Cardiac muscle cell (in vitro differentiated cells and primary cell): ENCODE measurements at regions not wholly inside any gene's neighbourhood (a gene's known extent, or its start where the extent isn't known, plus 50 kb on each side); places are given as distances from the start of the nearest gene placed in this dataset.
"Not testable (repeated sequence)": the region's sequence is repeated elsewhere in the genome, so short reads cannot be mapped to it uniquely, and the experiment has no call there.

Source experiments
- DNase-seq, 2 donors: peaks; one replicate each; pipeline versions ENCODE4 v3.0.0 to v3.0.0-alpha.2; 2010 to 2017; ENCODE audit warnings: low read depth in 1 of 2, low spot score in 1 of 2
- H3K27ac ChIP-seq: fragments of 200-600 bp; sonication (generic); 2 replicates; pipeline ENCODE4 v1.5.1; 2016
- H3K27me3 ChIP-seq: fragments of 200-600 bp; sonication (generic); 2 replicates; pipeline ENCODE4 v1.6.0; 2016; ENCODE audit warnings: control low read depth
- H3K36me3 ChIP-seq: fragments of 200-600 bp; sonication (generic); 2 replicates; pipeline ENCODE4 v1.5.1; 2016; ENCODE audit warnings: control low read depth
- H3K4me1 ChIP-seq: fragments of 200-600 bp; sonication (generic); 2 replicates; pipeline ENCODE4 v1.8.1; 2017; ENCODE audit warnings: low read depth, mild to moderate bottlenecking, mixed run types
- H3K4me3 ChIP-seq: fragments of 200-600 bp; sonication (generic); 2 replicates; pipeline ENCODE4 v1.5.1; 2016; ENCODE audit warnings: mild to moderate bottlenecking
- H3K9me3 ChIP-seq: fragments of 200-600 bp; sonication (generic); 2 replicates; pipeline ENCODE4 v1.5.1; 2017; ENCODE audit warnings: low read depth, mild to moderate bottlenecking, control low read depth
- TF ChIP-seq, protein P1 (sequence below): IDR thresholded peaks from 2 replicates; pipeline ENCODE4 v1.5.1; 2012; ENCODE audit warnings: low read depth, mild to moderate bottlenecking, low read length

- no peaks in the 10 kb centered on the region for H3K36me3 ChIP-seq
- H3K27ac ChIP-seq: no peak overlapping the region
- H3K9me3 ChIP-seq: no peaks in the 10 kb centered on the region
- TF ChIP-seq, protein P1, sequence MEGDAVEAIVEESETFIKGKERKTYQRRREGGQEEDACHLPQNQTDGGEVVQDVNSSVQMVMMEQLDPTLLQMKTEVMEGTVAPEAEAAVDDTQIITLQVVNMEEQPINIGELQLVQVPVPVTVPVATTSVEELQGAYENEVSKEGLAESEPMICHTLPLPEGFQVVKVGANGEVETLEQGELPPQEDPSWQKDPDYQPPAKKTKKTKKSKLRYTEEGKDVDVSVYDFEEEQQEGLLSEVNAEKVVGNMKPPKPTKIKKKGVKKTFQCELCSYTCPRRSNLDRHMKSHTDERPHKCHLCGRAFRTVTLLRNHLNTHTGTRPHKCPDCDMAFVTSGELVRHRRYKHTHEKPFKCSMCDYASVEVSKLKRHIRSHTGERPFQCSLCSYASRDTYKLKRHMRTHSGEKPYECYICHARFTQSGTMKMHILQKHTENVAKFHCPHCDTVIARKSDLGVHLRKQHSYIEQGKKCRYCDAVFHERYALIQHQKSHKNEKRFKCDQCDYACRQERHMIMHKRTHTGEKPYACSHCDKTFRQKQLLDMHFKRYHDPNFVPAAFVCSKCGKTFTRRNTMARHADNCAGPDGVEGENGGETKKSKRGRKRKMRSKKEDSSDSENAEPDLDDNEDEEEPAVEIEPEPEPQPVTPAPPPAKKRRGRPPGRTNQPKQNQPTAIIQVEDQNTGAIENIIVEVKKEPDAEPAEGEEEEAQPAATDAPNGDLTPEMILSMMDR: no peak
- no peak overlapping the region for H3K4me3 ChIP-seq
- DNase-seq: no peak
- H3K4me1 ChIP-seq: no peaks in the 10 kb centered on the region
- peaks cover 2% of the 10 kb centered on the region for H3K27me3 ChIP-seq
Observed at GRCh38 chr1:208349694-208350330, 105.6 kb upstream of the PLXNA2 start.

DNA sequence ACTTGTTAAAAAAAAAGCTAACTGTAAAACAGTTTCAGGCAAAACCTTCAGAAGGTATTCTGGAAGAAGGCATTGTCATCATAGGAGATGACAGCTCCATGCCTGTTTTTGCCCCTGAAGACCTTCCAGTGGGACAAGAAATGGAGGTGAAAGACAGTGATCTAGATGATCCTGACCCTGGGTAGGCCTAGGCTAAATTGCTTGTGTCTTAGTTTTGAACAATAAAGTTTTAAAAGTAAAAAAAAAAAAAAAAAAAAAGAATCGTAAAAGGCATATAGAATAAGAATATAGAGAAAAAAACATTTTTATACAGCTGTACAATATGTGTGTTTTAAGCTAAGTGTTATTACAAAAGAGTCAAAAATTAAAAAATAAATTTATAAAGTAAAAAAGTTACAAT is 106.6 kb upstream of the PLXNA2 start:
- no peak for DNase-seq
- no peaks in the 10 kb centered on the region for H3K36me3 ChIP-seq
- peaks cover 2% of the 10 kb centered on the region for H3K27me3 ChIP-seq
- TF ChIP-seq, protein P1: no peak
- H3K27ac ChIP-seq: no peak overlapping the region
- H3K4me3 ChIP-seq: no peak overlapping the region
- H3K4me1 ChIP-seq: no peaks in the 10 kb centered on the region
- H3K9me3 ChIP-seq: no peaks in the 10 kb centered on the region

DNA sequence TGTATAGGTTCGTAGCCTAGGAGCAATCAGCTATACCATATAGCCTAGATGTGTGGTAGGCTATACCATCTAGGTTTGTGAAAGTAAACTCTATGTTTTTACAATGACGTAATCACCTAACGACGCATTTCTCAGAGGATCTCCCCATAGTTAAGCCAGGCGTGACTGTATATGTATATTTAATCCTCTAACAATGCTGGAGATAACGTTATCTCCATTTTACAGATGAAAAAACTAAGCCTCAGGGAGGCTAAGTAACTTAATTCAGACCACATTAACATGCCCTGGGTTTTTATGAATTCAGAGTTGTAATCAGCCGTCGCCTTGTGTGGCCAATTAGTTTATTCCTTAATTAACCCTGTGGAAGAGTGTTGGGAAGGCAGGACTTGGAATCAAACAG is 107.7 kb upstream of the PLXNA2 start:
- Histone ChIP-seq H3K4me3 (no peak overlapping the region), H3K9me3 (no peaks in the 10 kb centered on the region), H3K27me3 (no peaks in the 10 kb centered on the region), H3K27ac (no peak overlapping the region), H3K4me1 (no peaks in the 10 kb centered on the region), H3K36me3 (no peaks in the 10 kb centered on the region)
- DNase-seq: no peak
- TF ChIP-seq, protein P1: no peak

DNA sequence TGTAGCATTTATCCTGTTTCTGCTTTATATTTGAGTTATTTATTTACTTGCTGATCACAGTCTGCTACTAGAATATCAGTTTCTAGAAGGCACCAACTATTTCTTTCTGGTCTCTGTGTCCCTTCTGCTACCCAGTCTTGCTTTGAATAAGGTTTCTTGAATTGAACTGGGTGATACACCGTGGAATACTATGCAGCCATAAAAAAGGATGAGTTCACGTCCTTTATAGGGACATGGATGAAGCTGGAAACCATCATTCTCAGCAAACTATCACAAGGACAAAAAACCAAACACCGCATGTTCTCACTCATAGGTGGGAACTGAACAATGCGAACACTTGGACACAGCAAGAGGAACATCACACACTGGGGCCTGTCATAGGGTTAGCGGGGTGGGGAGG is 109.6 kb upstream of the PLXNA2 start:
- not testable (repeated sequence) for H3K36me3 ChIP-seq, H3K27me3 ChIP-seq, H3K9me3 ChIP-seq, DNase-seq, H3K4me1 ChIP-seq, H3K4me3 ChIP-seq, H3K27ac ChIP-seq

GRCh38 chr1:208357644-208358507 is 113.7 kb upstream of the PLXNA2 start:
- DNase-seq: no peak
- TF ChIP-seq, protein P1: no peak
- H3K9me3 ChIP-seq: no peaks in the 10 kb centered on the region
- H3K4me3 ChIP-seq: no peak overlapping the region
- no peaks in the 10 kb centered on the region for H3K36me3 ChIP-seq
- H3K27me3 ChIP-seq: no peaks in the 10 kb centered on the region
- H3K27ac ChIP-seq: no peak overlapping the region
- peaks cover 5% of the 10 kb centered on the region for H3K4me1 ChIP-seq

DNA sequence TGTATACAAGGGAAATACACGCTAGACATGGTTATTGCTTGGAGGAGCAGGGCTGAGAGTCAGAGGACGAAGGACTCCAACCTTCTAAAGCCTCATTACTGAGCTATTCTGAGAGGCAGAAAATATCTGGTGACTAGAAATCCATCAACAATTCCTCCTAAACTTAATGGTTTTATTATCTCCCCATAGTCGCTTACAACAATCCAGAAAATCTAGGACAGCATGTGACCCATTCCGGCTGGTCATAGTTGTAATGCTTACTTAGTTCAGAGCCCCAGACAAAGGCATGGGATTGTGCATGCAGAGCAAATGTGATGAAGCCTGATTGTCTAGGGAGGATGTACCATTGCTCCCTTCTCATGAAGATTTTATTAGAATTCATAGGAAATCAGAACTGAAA is 114.5 kb upstream of the PLXNA2 start:
- no peak overlapping the region for H3K4me3 ChIP-seq
- H3K4me1 ChIP-seq: peaks cover 5% of the 10 kb centered on the region
- H3K27me3 ChIP-seq: no peaks in the 10 kb centered on the region
- DNase-seq: no peak
- no peak overlapping the region for H3K27ac ChIP-seq
- TF ChIP-seq, protein P1: no peak
- no peaks in the 10 kb centered on the region for H3K9me3 ChIP-seq
- no peaks in the 10 kb centered on the region for H3K36me3 ChIP-seq
